GM19043 (cell line): ENCODE measurements at regions not wholly inside any gene's neighbourhood (a gene's known extent, or its start where the extent isn't known, plus 50 kb on each side); places are given as distances from the start of the nearest gene placed in this dataset.

Source experiments
- ATAC-seq: cut with Tn5 transposase; IDR thresholded peaks from one replicate; pipeline ENCODE4 v1.9.1; 2021; ENCODE audit warnings: low read depth; ENCODE audit not compliant: unreplicated experiment

GRCh38 chr5:158486566-158486965, 613.1 kb downstream of the EBF1 start:
- no peak for ATAC-seq

GRCh38 chr5:158485604-158486081, 614.1 kb downstream of the EBF1 start:
- no peak for ATAC-seq

- ATAC-seq: no peak
Measured at GRCh38 chr5:158485047-158485446, 614.7 kb downstream of the EBF1 start.

- ATAC-seq: no peak
Measured at GRCh38 chr5:158484150-158484549, 615.6 kb downstream of the EBF1 start.

GRCh38 chr5:158483281-158483860, 616.3 kb downstream of the EBF1 start:
- ATAC-seq: no peak

- no peak for ATAC-seq
Measured at GRCh38 chr5:158482125-158482524, 617.6 kb downstream of the EBF1 start.

GRCh38 chr5:158478139-158478538, 619.2 kb upstream of the CLINT1 start:
- ATAC-seq: no peak

- ATAC-seq: no peak
Measured at GRCh38 chr5:158477214-158477613, 618.3 kb upstream of the CLINT1 start.

- no peak for ATAC-seq
Measured at GRCh38 chr5:158473016-158473635, 614.2 kb upstream of the CLINT1 start.

- ATAC-seq: no peak
Measured at GRCh38 chr5:158471535-158471924, 612.6 kb upstream of the CLINT1 start.

GRCh38 chr5:158470764-158471534, 612.0 kb upstream of the CLINT1 start:
- ATAC-seq: no peak

- no peak for ATAC-seq
Measured at GRCh38 chr5:158468444-158468843, 609.5 kb upstream of the CLINT1 start.

GRCh38 chr5:158466191-158466590, 607.2 kb upstream of the CLINT1 start:
- no peak for ATAC-seq

GRCh38 chr5:158465086-158465972, 606.4 kb upstream of the CLINT1 start:
- ATAC-seq: no peak

GRCh38 chr5:158464383-158464782, 605.4 kb upstream of the CLINT1 start:
- ATAC-seq: no peak

GRCh38 chr5:158463938-158464337, 605.0 kb upstream of the CLINT1 start:
- no peak for ATAC-seq

GRCh38 chr5:158463188-158463587, 604.2 kb upstream of the CLINT1 start:
- no peak for ATAC-seq

- ATAC-seq: no peak
Measured at GRCh38 chr5:158462349-158463114, 603.6 kb upstream of the CLINT1 start.

GRCh38 chr5:158461240-158461854, 602.4 kb upstream of the CLINT1 start:
- no peak for ATAC-seq

- no peak for ATAC-seq
Measured at GRCh38 chr5:158458086-158458485, 599.1 kb upstream of the CLINT1 start.
